ENCODE measurements at regions not wholly inside any gene's neighbourhood (a gene's known extent, or its start where the extent isn't known, plus 50 kb on each side); places are given as distances from the start of the nearest gene placed in this dataset.

DNA sequence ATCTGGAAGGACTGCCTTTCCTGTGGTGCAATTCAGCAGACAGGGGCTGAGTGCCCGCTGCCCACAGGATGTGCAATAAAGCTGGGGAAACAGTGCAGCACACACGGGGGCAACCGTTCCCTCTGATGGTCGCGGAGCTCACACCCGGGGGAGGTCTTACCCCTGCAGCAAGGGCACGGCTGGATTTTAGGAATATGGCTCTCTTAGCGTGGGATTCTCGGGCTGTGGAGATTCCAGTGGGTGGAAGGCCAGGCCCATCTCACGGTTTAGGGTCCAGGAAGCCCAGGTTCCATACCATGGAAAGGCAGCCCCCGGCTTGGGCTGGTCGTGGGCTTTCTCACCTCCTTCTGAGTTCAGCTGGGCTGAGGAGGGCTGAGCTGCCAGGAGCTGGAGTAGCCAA, 244.1 kb downstream of the MED10 start:
- CTCF ChIA-PET = no interaction called here
- no peak overlapping the region for H3K4me3 ChIP-seq (ENCODE audit: low read depth, low read length)
- no peak for TF ChIP-seq CTCF (IDR thresholded peaks at IDR 0.05; ENCODE audit: insufficient read depth, low read length, missing control alignments)
- POLR2A ChIA-PET = no interaction called here
- no peak for DNase-seq (ENCODE audit: low read depth, low spot score)

GRCh38 chr5:6125781-6126180, 252.6 kb downstream of the MED10 start:
- H3K4me3 ChIP-seq (ENCODE audit: low read depth, low read length) = no peak overlapping the region
- ChIA-PET CTCF (no interaction called here), POLR2A (no interaction called here)
- TF ChIP-seq CTCF (IDR thresholded peaks at IDR 0.05; ENCODE audit: insufficient read depth, low read length, missing control alignments) = no peak
- no peak for DNase-seq (ENCODE audit: low read depth, low spot score)

DNA sequence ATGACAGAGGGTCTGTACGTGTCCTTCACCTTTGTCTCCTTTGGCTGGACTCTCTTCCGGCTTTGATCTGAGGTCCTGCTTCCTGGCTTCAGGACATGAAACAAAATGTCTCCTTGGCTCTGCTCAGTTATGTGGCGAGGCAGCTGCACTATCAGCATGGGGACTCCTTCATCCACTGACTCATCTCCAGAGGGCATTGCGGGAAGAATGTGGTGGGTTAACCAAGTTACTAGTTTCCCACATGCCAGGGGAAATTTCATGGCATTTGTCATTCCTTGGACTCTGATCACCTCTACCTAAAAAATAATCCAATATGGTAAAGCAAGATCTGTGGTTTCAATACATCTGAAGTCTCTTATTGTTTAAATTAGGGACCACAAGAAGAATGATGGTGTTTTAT, 259.7 kb downstream of the MED10 start:
- POLR2A ChIA-PET = no interaction called here
- no peak for TF ChIP-seq CTCF (IDR thresholded peaks at IDR 0.05; ENCODE audit: insufficient read depth, low read length, missing control alignments)
- DNase-seq (ENCODE audit: low read depth, low spot score) = no peak
- H3K4me3 ChIP-seq (ENCODE audit: low read depth, low read length) = no peak overlapping the region
- CTCF ChIA-PET = no interaction called here

- DNase-seq (ENCODE audit: low read depth, low spot score) = no peak
- H3K4me3 ChIP-seq (ENCODE audit: low read depth, low read length) = no peak overlapping the region
- no peak for TF ChIP-seq CTCF (IDR thresholded peaks at IDR 0.05; ENCODE audit: insufficient read depth, low read length, missing control alignments)
- ChIA-PET CTCF (no interaction called here), POLR2A (no interaction called here)
Measured at GRCh38 chr5:6117212-6117611, 261.1 kb downstream of the MED10 start.

DNA sequence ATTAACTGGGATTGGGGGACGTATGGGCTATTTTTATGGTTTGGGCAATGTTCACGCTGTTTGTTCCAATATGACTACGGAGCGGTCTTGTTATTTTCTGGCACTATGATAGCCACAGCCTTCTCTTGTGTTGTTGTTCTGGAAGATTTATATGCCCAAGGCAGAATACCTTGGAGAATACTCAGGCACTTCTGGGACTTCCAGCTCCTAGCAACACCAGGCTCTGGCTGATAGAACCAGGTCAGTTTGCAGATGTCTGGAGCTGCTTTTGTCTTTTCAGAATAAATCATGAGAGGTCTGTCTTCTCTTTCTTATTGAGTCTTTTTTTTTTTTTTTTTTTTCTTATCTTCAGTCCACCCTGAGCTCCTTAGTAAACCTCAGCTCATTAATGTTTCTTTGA, 262.5 kb downstream of the MED10 start:
- DNase-seq (ENCODE audit: low read depth, low spot score) = no peak
- no peak overlapping the region for H3K4me3 ChIP-seq (ENCODE audit: low read depth, low read length)
- ChIA-PET POLR2A (no interaction called here), CTCF (no interaction called here)
- no peak for TF ChIP-seq CTCF (IDR thresholded peaks at IDR 0.05; ENCODE audit: insufficient read depth, low read length, missing control alignments)

- ChIA-PET CTCF (no interaction called here), POLR2A (no interaction called here)
- no peak for TF ChIP-seq CTCF (IDR thresholded peaks at IDR 0.05; ENCODE audit: insufficient read depth, low read length, missing control alignments)
- no peak for DNase-seq (ENCODE audit: low read depth, low spot score)
- no peak overlapping the region for H3K4me3 ChIP-seq (ENCODE audit: low read depth, low read length)
Measured at GRCh38 chr5:6112538-6112937, 265.8 kb downstream of the MED10 start.

All from AG04449 (cell line).